SU-DHL-6 (cell line): ENCODE measurements at regions not wholly inside any gene's neighbourhood (a gene's known extent, or its start where the extent isn't known, plus 50 kb on each side); places are given as distances from the start of the nearest gene placed in this dataset.

ENCODE experiments used
- H2AFZ ChIP-seq: fragments of 200-600 bp; sonication (generic); 2 replicates; pipeline ENCODE4 v1.6.1; 2014; ENCODE audit warnings: low read depth, mild to moderate bottlenecking, moderate library complexity, mixed read lengths, antibody characterized with exemption, low read length; ENCODE audit not compliant: severe bottlenecking
- H3F3A ChIP-seq: fragments of 200-600 bp; shearing (Covaris generic); 2 replicates; pipeline ENCODE4 v1.6.0; 2016; ENCODE audit warnings: antibody characterized with exemption, mild to moderate bottlenecking; ENCODE audit not compliant: insufficient read depth
- H3K27ac ChIP-seq: fragments of 200-600 bp; sonication (generic); 2 replicates; pipeline ENCODE4 v1.5.1; 2016; ENCODE audit warnings: low read depth, mild to moderate bottlenecking, low read length, moderate library complexity, mixed read lengths
- H3K27me3 ChIP-seq: fragments of 200-600 bp; sonication (generic), shearing (Covaris generic); 2 replicates; pipeline ENCODE4 v1.6.0; 2014; ENCODE audit warnings: mild to moderate bottlenecking, low read length
- H3K36me3 ChIP-seq: fragments of 200-600 bp; sonication (generic); 2 replicates; pipeline ENCODE4 v1.6.1; 2014; ENCODE audit warnings: mild to moderate bottlenecking, low read length, mixed read lengths
- H3K4me2 ChIP-seq: fragments of 300-600, 200-600 bp; shearing (Covaris generic), sonication (generic); 2 replicates; pipeline ENCODE4 v1.6.0; 2014; ENCODE audit warnings: low read length, low read depth, mild to moderate bottlenecking; ENCODE audit not compliant: poor library complexity, severe bottlenecking
- H3K4me3 ChIP-seq: fragments of 200-600 bp; sonication (generic); 2 replicates; pipeline ENCODE4 v1.5.1; 2014; ENCODE audit warnings: antibody characterized with exemption, low read length, mild to moderate bottlenecking, mixed read lengths; ENCODE audit not compliant: insufficient read depth, poor library complexity, severe bottlenecking
- H3K79me2 ChIP-seq: fragments of 200-600 bp; sonication (generic); 2 replicates; pipeline ENCODE4 v1.6.1; 2014; ENCODE audit warnings: mild to moderate bottlenecking, low read length, moderate library complexity; ENCODE audit not compliant: insufficient read depth
- H3K9ac ChIP-seq: fragments of 200-600 bp; sonication (generic); 2 replicates; pipeline ENCODE4 v1.7.0; 2014; ENCODE audit warnings: mild to moderate bottlenecking, low read length
- H3K9me2 ChIP-seq: fragments of 200-600 bp; sonication (generic); replicated peaks from 2 replicates; pipeline ENCODE4 v1.6.1; 2014; ENCODE audit warnings: low read length; ENCODE audit not compliant: insufficient read depth
- H3K9me3 ChIP-seq: fragments of 200-600 bp; sonication (generic); 2 replicates; pipeline ENCODE4 v1.6.1; 2014; ENCODE audit warnings: low read length, mixed read lengths; ENCODE audit not compliant: insufficient read depth
- H4K20me1 ChIP-seq: fragments of 200-600 bp; sonication (generic); 2 replicates; pipeline ENCODE4 v1.6.1; 2014; ENCODE audit warnings: low read depth, mild to moderate bottlenecking, antibody characterized with exemption, low read length, moderate library complexity, mixed read lengths
- CTCF ChIP-seq: fragments of 200-600 bp; sonication (generic); IDR thresholded peaks from one replicate; pipeline ENCODE4 v1.5.1; 2017; ENCODE audit warnings: antibody characterized with exemption, mild to moderate bottlenecking, low read length, moderate library complexity; ENCODE audit not compliant: insufficient read depth, poor library complexity, severe bottlenecking
- EZH2phosphoT487 ChIP-seq: fragments of 200-600 bp; sonication (generic), shearing (Covaris generic); conservative IDR thresholded peaks from 2 replicates; pipeline ENCODE4 v1.6.1; 2018; ENCODE audit warnings: mild to moderate bottlenecking, antibody characterized with exemption, low read length, moderate library complexity, mixed read lengths

DNA sequence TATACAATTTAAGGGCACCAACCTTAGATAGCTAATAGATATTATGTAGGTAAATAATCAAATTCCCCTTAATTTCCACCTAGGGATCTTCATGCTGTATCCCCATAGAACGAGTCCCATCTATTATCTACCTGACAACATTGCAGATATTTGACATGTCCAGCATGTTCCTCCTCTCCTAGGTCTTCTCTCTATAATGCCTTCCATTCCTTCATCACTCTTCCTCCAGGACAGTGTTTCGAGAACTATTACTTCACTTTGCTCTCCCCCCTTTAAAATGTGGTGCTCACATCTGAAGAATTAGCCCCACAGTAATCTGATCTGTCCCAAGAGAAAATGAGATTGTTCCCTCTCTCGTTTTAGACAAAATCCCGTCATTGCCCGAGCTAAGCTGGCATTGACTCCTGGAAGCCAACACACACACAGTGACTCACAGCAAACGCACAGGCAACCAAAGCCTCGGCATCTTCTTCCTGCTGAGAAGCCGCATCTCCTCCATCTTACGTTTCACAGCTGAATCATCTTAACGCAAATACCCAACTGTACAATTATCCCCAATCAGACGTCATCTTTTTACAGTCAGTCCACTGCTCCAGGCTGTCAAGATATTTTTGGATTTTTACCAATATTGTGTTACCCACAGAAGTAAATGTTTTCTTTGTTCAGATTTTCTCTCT is 162.9 kb upstream of the AGAP1 start:
- TF ChIP-seq CTCF (no peak), EZH2phosphoT487 (no peak)
- H3K27me3 ChIP-seq, result no peaks in the 10 kb centered on the region
- H3K4me3 ChIP-seq, result no peak overlapping the region
- H3K9me2 ChIP-seq, result no peaks in the 10 kb centered on the region
- H3K4me2 ChIP-seq, result no peak overlapping the region
- no peaks in the 10 kb centered on the region for H3F3A ChIP-seq
- H3K27ac ChIP-seq, result no peak overlapping the region
- no peaks in the 10 kb centered on the region for H4K20me1 ChIP-seq
- no peaks in the 10 kb centered on the region for H3K36me3 ChIP-seq
- H3K79me2 ChIP-seq, result no peaks in the 10 kb centered on the region
- H2AFZ ChIP-seq, result no peak overlapping the region
- H3K9me3 ChIP-seq, result no peaks in the 10 kb centered on the region
- no peak overlapping the region for H3K9ac ChIP-seq

DNA sequence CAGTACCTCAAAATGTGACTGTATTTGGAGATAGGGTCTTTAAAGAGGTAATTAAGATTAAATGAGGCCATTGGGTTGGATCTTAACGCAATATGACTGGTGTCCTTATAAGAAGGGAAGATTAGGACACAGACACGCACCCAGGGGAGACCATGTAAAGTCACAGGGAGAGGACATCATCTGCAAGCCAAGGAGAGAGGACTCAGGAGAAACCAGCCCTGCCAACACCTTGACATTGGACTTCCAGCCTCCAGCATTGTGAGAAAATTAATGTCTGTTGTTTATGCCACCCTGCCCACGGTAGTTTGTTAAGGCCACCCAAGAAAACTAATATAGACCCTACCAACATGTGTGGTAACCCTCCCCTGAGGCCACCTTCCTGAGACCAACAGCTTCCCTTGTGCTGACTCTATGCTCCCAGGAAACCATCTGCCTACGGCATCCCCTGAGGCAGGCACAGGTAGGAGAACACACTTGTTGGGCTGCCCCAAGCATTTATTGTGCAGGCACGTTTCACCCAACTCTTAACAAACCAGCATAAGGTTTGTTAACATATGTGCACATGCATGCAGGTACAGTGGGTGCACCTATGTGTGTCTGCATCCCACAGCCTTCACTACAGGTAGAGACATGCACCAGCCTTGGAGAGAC is 161.5 kb upstream of the AGAP1 start:
- H3K9ac ChIP-seq, result no peak overlapping the region
- no peaks in the 10 kb centered on the region for H3K9me2 ChIP-seq
- no peak overlapping the region for H3K4me2 ChIP-seq
- H3K27me3 ChIP-seq, result no peaks in the 10 kb centered on the region
- no peaks in the 10 kb centered on the region for H4K20me1 ChIP-seq
- TF ChIP-seq CTCF (no peak), EZH2phosphoT487 (no peak)
- no peak overlapping the region for H3K27ac ChIP-seq
- H3K79me2 ChIP-seq, result no peaks in the 10 kb centered on the region
- no peaks in the 10 kb centered on the region for H3K36me3 ChIP-seq
- H3K9me3 ChIP-seq, result no peaks in the 10 kb centered on the region
- H3F3A ChIP-seq, result no peaks in the 10 kb centered on the region
- no peak overlapping the region for H2AFZ ChIP-seq
- H3K4me3 ChIP-seq, result no peak overlapping the region

DNA sequence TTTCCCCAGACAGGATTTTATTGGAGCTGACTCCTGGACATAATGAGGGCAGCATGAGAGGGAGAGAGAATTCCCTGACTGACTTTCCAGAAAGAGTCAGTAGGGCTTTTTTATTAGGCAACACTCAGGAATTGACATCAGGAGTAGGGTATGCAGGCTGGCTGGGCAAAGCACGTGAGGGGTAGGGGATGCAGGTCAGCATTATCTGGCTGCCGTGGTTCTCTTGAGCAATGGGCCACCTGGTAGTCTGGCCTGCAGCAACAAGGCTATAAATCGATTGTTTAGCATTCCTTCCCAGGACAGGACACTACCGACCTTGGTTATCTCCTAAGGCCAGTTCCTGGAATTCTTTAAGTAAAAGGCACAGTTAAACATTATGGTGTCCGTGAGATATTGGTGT is 160.8 kb upstream of the AGAP1 start:
- Histone ChIP-seq H3K9me2 (no peaks in the 10 kb centered on the region), H4K20me1 (no peaks in the 10 kb centered on the region), H3F3A (no peaks in the 10 kb centered on the region), H3K36me3 (no peaks in the 10 kb centered on the region), H3K4me3 (no peak overlapping the region), H3K27me3 (no peaks in the 10 kb centered on the region), H3K27ac (no peak overlapping the region), H3K4me2 (no peak overlapping the region), H3K9me3 (no peaks in the 10 kb centered on the region), H3K79me2 (no peaks in the 10 kb centered on the region), H3K9ac (no peak overlapping the region), H2AFZ (no peak overlapping the region)
- TF ChIP-seq CTCF (no peak), EZH2phosphoT487 (no peak)
